ENCODE measurements at regions not wholly inside any gene's neighbourhood (a gene's known extent, or its start where the extent isn't known, plus 50 kb on each side); places are given as distances from the start of the nearest gene placed in this dataset.

DNA sequence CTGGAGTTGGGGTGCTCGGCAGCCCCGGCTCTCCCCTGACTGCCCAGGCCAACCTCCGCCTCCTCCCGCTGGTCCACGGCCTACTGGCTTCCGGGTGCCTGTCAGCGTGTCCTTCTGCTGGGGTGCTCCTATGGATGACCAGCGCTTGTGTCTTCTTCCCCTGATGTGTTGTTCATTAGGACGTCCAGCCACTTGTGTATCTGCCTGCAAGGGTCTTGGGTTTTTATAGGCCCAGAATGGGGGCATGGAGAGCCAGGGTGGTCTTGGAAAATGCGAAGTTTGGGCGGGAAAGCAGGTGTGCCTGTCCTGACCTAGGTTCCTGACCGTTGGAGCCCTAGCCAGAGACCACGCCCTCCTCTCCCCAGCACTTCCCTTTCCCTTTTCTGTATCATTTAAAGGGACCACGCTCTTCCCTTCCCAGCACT is 139.8 kb downstream of the SLITRK5 start:
- TF ChIP-seq CTCF (IDR thresholded peaks at IDR 0.05; ENCODE audit: insufficient read depth, low read length, poor library complexity, severe bottlenecking) (no peak), EZH2phosphoT487 (conservative IDR thresholded peaks at IDR 0.05; ENCODE audit: low read length) (no peak)
